HL-60 (cell line): ENCODE measurements at regions not wholly inside any gene's neighbourhood (a gene's known extent, or its start where the extent isn't known, plus 50 kb on each side); places are given as distances from the start of the nearest gene placed in this dataset.

Experiments used
- DNase-seq, 2 experiments: peaks; one replicate each; pipeline ENCODE4 v3.0.0-alpha.2; 2010 to 2020; ENCODE audit warnings: low read depth in 1 of 2, low spot score in 1 of 2
- H3K27ac ChIP-seq: fragments of 250-450 bp; sonication (Bioruptor Pico); replicated peaks from 2 replicates; pipeline ENCODE4 v1.5.1; 2020; ENCODE audit warnings: mild to moderate bottlenecking, moderate library complexity
- H3K27me3 ChIP-seq: fragments of 250-450 bp; sonication (Bioruptor Pico); 2 replicates; pipeline ENCODE4 v1.5.1; 2021; ENCODE audit warnings: mild to moderate bottlenecking, moderate library complexity; ENCODE audit not compliant: insufficient read depth, poor library complexity, severe bottlenecking
- H3K4me3 ChIP-seq: replicated peaks from 2 replicates; pipeline ENCODE4 v1.5.1; 2011; ENCODE audit warnings: mild to moderate bottlenecking, control low read depth, low read length; ENCODE audit not compliant: insufficient read depth
- CTCF ChIP-seq: IDR thresholded peaks from one replicate; pipeline ENCODE4 v1.5.1; 2011; ENCODE audit warnings: low read length, control low read depth, inconsistent platforms; ENCODE audit not compliant: insufficient read depth
- GABPA ChIP-seq: IDR thresholded peaks from 2 replicates; pipeline ENCODE4 v1.6.1; 2012; ENCODE audit warnings: low read depth
- POLR2AphosphoS5 ChIP-seq: IDR thresholded peaks from 2 replicates; pipeline ENCODE4 v1.6.1; 2012; ENCODE audit warnings: low read depth
- REST ChIP-seq: IDR thresholded peaks from 2 replicates; pipeline ENCODE4 v1.6.1; 2012; ENCODE audit warnings: low read depth; ENCODE audit not compliant: insufficient replicate concordance
- SPI1 ChIP-seq: IDR thresholded peaks from 2 replicates; pipeline ENCODE4 v1.6.1; 2012; ENCODE audit warnings: low read depth, mild to moderate bottlenecking, borderline replicate concordance

GRCh38 chr4:14280567-14280966 is 653.0 kb upstream of the BOD1L1 start:
- Histone ChIP-seq H3K27me3 (no peaks in the 10 kb centered on the region), H3K27ac (no peak overlapping the region), H3K4me3 (no peak overlapping the region)
- TF ChIP-seq GABPA: no peak
- DNase-seq: no peak

DNA sequence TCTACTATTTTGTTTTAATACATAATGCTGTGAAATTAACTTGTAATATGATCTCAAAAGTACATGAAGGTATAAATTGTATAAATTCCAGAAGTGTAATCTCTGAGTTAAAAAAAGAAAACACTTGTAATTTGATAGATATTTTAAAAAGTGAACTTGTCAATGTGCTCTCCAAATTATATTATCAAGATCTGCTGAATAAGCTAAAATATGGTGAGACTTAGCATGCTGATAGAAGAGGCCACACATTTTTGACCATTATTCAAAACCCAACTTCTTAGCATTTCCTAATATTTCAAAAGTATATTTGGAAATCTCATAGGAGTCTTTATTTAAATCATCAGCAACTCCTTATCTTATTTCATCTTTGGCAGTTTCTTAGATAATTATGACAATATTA is 657.1 kb upstream of the BOD1L1 start:
- TF ChIP-seq GABPA: no peak
- H3K4me3 ChIP-seq: no peak overlapping the region
- no peak for DNase-seq

GRCh38 chr4:14289708-14290107 is 662.2 kb upstream of the BOD1L1 start:
- H3K4me3 ChIP-seq: no peak overlapping the region
- DNase-seq: no peak
- H3K27ac ChIP-seq: no peak overlapping the region
- TF ChIP-seq CTCF: no peak
- TF ChIP-seq GABPA: no peak
- TF ChIP-seq SPI1: no peak
- TF ChIP-seq POLR2AphosphoS5: no peak
- no peak for TF ChIP-seq REST
- no peaks in the 10 kb centered on the region for H3K27me3 ChIP-seq

More for the DNA sequence above, 657.1 kb upstream of the BOD1L1 start:
- Histone ChIP-seq H3K27ac (no peak overlapping the region), H3K27me3 (no peaks in the 10 kb centered on the region)

DNA sequence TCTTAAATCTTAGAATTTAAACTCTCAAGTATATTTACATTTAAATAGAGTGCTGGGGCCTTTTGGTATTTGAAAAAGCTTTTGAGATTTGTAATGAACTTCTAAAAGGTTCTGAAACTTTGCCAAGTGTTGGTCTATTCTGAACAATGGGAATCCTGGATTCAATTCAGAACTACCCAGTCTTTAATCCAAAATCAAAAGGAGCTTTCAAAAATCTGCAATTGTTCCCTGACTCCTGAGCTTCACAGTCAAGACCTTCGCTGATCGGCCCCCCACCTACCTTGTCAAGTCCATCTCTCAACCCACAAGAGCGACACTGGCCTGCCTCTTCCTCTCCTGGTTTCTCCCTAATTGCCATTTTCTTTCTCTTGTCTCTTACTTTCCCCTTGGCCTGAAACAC is 666.1 kb upstream of the BOD1L1 start:
- no peaks in the 10 kb centered on the region for H3K27me3 ChIP-seq
- TF ChIP-seq CTCF: no peak
- no peak for TF ChIP-seq REST
- no peak for TF ChIP-seq SPI1
- no peak for TF ChIP-seq POLR2AphosphoS5
- TF ChIP-seq GABPA: no peak
- H3K4me3 ChIP-seq: no peak overlapping the region
- H3K27ac ChIP-seq: no peak overlapping the region
- no peak for DNase-seq

- TF ChIP-seq POLR2AphosphoS5 (no peak), SPI1 (no peak), REST (no peak), GABPA (no peak), CTCF (no peak)
- DNase-seq: no peak
Observed at GRCh38 chr4:14294611-14295010, 667.1 kb upstream of the BOD1L1 start.

More at GRCh38 chr4:14294611-14295010, 667.1 kb upstream of the BOD1L1 start:
- H3K27ac ChIP-seq: no peak overlapping the region
- H3K4me3 ChIP-seq: no peak overlapping the region
- H3K27me3 ChIP-seq: no peaks in the 10 kb centered on the region
